ENCODE measurements at regions not wholly inside any gene's neighbourhood (a gene's known extent, or its start where the extent isn't known, plus 50 kb on each side); places are given as distances from the start of the nearest gene placed in this dataset.

- TF ChIP-seq MAX (IDR thresholded peaks at IDR 0.05; ENCODE audit: low read depth, low read length) (no peak), CTCF (IDR thresholded peaks at IDR 0.05; ENCODE audit: low read depth, low read length) (no peak), POLR2A (IDR thresholded peaks at IDR 0.05; ENCODE audit: extremely low read depth, insufficient read length) (no peak), MYC (IDR thresholded peaks at IDR 0.05; ENCODE audit: low read depth, low read length) (no peak)
- no peak overlapping the region for H3K4me3 ChIP-seq (ENCODE audit: low read depth, low read length)
Measured at GRCh38 chr4:110354460-110354859, 121.5 kb upstream of the ENPEP start.

GRCh38 chr4:110352670-110353442 lies 123.1 kb upstream of the ENPEP start:
- H3K4me3 ChIP-seq (ENCODE audit: low read depth, low read length) = no peak overlapping the region
- DNase-seq (ENCODE audit: low read depth) = no peak
- TF ChIP-seq POLR2A (IDR thresholded peaks at IDR 0.05; ENCODE audit: extremely low read depth, insufficient read length) = no peak
- TF ChIP-seq CTCF (IDR thresholded peaks at IDR 0.05; ENCODE audit: low read depth, low read length) = no peak
- no peak for TF ChIP-seq MYC (IDR thresholded peaks at IDR 0.05; ENCODE audit: low read depth, low read length)
- no peak for TF ChIP-seq MAX (IDR thresholded peaks at IDR 0.05; ENCODE audit: low read depth, low read length)

More at GRCh38 chr4:110354460-110354859, 121.5 kb upstream of the ENPEP start:
- DNase-seq (ENCODE audit: low read depth) = no peak

GRCh38 chr4:110348711-110349383 lies 127.1 kb upstream of the ENPEP start:
- H3K4me3 ChIP-seq (ENCODE audit: low read depth, low read length) = no peak overlapping the region
- TF ChIP-seq CTCF (IDR thresholded peaks at IDR 0.05; ENCODE audit: low read depth, low read length) (no peak), MYC (IDR thresholded peaks at IDR 0.05; ENCODE audit: low read depth, low read length) (no peak), POLR2A (IDR thresholded peaks at IDR 0.05; ENCODE audit: extremely low read depth, insufficient read length) (no peak), MAX (IDR thresholded peaks at IDR 0.05; ENCODE audit: low read depth, low read length) (no peak)
- DNase-seq (ENCODE audit: low read depth) = no peak

- H3K4me3 ChIP-seq (ENCODE audit: low read depth, low read length) = no peak overlapping the region
- TF ChIP-seq MYC (IDR thresholded peaks at IDR 0.05; ENCODE audit: low read depth, low read length) (no peak), POLR2A (IDR thresholded peaks at IDR 0.05; ENCODE audit: extremely low read depth, insufficient read length) (no peak), MAX (IDR thresholded peaks at IDR 0.05; ENCODE audit: low read depth, low read length) (no peak), CTCF (IDR thresholded peaks at IDR 0.05; ENCODE audit: low read depth, low read length) (no peak)
- DNase-seq (ENCODE audit: low read depth) = no peak
Measured at GRCh38 chr4:110347805-110348204, 128.2 kb upstream of the ENPEP start.

GRCh38 chr4:110344165-110344564 lies 131.8 kb upstream of the ENPEP start:
- TF ChIP-seq MAX (IDR thresholded peaks at IDR 0.05; ENCODE audit: low read depth, low read length) (no peak), CTCF (IDR thresholded peaks at IDR 0.05; ENCODE audit: low read depth, low read length) (no peak), POLR2A (IDR thresholded peaks at IDR 0.05; ENCODE audit: extremely low read depth, insufficient read length) (no peak), MYC (IDR thresholded peaks at IDR 0.05; ENCODE audit: low read depth, low read length) (no peak)
- peak; percentile 7 for DNase-seq (ENCODE audit: low read depth)

More at GRCh38 chr4:110344165-110344564, 131.8 kb upstream of the ENPEP start:
- no peak overlapping the region for H3K4me3 ChIP-seq (ENCODE audit: low read depth, low read length)
